ENCODE measurements at regions not wholly inside any gene's neighbourhood (a gene's known extent, or its start where the extent isn't known, plus 50 kb on each side); places are given as distances from the start of the nearest gene placed in this dataset.
"Not testable (repeated sequence)": the region's sequence is repeated elsewhere in the genome, so short reads cannot be mapped to it uniquely, and the experiment has no call there.

DNA sequence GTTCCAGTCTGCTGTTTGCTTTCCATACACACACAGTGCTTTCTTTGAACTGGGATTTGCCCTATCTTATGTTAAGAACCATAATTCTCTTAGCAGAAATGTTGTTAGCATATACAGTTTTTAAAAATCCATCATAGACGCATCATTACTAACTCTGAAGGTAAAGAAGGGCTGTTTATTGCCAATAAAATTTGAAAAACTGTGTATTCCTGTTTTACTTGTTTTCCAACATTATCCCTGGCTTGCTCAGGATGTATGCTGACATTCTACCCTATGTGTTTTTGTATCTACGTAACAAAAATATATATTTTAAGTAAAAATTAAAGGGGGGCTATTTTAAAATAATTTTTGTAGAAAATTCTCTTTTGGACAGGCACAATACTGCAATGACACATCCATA, 857.2 kb downstream of the BRINP3 start:
- DNase-seq (ENCODE audit: low read depth in 4 of 4, low spot score in 3 of 4), result no peak

- DNase-seq (ENCODE audit: low read depth in 4 of 4, low spot score in 3 of 4), result no peak
These were observed 854.3 kb downstream of the BRINP3 start for GRCh38 chr1:189623336-189623735.

GRCh38 chr1:189627427-189627826, 850.2 kb downstream of the BRINP3 start:
- no peak for DNase-seq (ENCODE audit: low read depth in 4 of 4, low spot score in 3 of 4)

DNA sequence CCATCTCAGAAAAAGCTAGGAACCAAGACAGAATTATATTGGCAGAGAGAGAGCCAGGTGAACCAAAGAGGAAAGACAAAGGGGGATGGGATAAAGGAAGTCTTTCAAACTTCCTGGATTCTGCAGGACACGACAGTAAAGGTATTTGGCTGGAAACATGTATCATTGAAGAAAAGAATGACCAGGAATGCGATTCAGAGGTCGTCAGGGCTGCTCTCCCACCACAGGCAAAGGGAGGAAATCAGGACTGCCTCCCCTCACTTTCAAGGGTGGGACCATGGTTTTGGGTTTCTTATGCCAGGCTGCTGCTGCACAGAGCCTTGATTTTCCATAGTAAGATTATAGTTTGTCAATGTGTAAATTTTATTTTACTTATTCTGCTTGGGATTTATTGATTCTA, 848.8 kb downstream of the BRINP3 start:
- DNase-seq (ENCODE audit: low read depth in 4 of 4, low spot score in 3 of 4), result no peak

DNA sequence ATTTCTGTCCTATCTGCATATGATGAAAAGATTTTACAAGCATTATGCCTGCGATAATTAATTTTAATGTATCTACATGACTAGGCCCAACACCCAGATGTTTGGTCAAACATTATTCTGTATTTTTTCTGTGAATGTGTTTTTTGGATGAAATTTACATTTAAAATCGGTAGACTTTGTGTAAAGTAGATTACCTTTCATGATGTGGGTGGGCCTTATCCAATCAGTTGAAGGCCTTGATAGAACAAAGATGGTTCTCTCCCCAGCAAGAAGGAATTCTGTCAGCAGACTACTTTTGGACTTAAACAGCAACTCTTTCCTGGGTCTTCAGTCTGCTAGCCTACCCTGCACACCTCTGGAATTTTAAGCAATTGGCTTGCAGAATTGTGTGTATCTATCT, 844.0 kb downstream of the BRINP3 start:
- DNase-seq (ENCODE audit: low read depth in 4 of 4, low spot score in 3 of 4), result no peak

GRCh38 chr1:189637041-189637440, 840.6 kb downstream of the BRINP3 start:
- no peak for DNase-seq (ENCODE audit: low read depth in 4 of 4, low spot score in 3 of 4)

DNA sequence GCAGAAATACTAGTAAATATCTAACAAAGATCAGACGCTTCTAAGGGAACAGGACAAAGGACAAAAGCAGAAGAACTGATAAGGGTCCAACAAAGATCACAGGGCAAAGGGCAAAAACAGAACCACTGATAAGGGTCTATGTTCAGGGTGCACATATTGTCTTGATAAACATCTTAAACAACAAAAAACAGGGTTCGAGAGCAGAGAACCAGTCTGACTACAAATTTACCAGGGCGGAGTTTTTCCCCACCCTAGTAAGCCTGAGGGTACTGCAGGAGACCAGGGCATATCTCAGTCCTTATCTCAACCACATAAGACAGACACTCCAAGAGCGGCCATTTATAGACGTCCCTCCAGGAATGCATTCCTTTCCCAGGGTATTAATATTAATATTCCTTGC, 833.5 kb downstream of the BRINP3 start:
- DNase-seq (ENCODE audit: low read depth in 4 of 4, low spot score in 3 of 4), result not testable (repeated sequence)

- DNase-seq (ENCODE audit: low read depth in 4 of 4, low spot score in 3 of 4), result no peak
These were observed 832.7 kb downstream of the BRINP3 start for GRCh38 chr1:189644970-189645369.

- no peak for DNase-seq (ENCODE audit: low read depth in 4 of 4, low spot score in 3 of 4)
These were observed 831.6 kb downstream of the BRINP3 start for GRCh38 chr1:189646066-189646465.

DNA sequence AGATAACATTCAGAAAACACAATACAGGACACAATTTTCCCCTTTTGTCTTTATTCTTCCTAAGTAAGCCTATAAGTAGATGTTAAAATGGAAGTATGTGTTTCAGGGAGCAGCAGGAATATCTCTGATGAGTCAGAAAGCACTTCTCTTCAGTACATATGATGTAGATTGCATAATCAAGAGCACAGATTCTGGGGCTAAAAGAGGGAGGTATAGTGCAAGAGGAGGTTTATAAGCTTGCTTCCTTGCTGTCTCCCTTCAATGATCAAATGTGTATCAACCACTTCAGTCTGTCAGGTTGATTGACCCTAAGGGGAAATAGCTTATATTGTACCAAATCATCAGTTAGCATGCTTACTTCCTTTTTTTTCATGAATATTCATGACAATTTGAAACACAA, 822.8 kb downstream of the BRINP3 start:
- DNase-seq (ENCODE audit: low read depth in 4 of 4, low spot score in 3 of 4), result no peak

DNA sequence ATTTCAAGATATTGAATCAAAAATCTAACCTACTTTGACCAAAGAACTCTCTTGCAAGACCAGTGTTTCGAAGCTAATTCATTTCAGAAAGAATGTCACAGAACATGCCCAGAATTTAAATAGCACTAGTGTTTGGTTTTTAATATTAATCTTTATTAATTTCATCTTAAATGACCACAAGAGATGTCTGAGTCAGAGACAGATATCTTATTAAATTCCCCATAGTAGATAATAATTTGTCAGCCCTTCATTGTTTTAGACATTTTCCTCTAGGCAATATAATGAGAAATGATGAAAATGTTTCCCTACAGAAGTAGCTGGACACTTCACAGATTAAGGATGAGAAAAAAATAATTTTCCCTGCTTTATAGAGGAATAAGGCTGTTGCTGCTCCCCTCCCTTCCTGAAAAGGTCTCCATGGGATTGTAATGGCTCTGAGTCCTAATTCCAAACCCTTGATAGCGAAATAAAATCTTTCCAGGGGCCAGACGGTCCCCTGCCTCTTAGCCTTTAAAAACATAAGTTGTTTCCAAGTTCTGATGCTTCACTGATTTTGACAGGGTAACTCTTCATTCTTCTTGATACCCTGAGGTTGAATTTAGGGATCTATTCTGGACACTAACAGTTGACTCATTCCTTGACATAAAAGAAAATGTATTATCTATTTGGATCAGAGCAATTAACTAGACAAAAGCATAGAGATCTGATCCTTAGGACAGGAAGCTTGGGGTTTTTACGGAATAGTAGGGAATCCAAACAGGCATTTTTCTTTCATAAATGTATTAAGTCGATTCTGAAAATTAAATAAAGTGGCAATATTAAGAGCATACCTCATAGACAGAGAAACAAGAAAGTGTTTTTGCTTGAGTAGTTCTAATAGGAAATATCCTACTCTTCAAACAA, 820.8 kb downstream of the BRINP3 start:
- DNase-seq (ENCODE audit: low read depth in 4 of 4, low spot score in 3 of 4), result no peak

GRCh38 chr1:189657715-189658114, 819.9 kb downstream of the BRINP3 start:
- DNase-seq (ENCODE audit: low read depth in 4 of 4, low spot score in 3 of 4), result no peak

DNA sequence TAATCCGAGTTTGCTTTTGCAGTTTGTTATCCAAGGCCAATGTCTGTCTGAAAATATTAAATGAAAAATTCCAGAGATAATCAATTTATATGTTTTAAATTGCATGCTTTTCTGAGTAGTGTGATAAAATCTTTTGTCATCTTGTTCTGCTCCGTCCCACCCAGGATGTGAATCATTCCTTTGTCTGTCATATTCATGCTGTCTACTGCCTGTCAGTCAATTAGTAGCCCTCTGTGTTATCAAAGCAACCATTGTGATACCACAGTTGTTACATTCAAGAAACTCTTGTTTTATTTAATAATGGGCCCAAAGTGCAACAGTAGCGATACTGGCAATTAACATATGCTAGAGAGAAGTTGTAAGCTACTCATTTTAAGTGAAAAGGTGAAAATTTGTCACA, 819.3 kb downstream of the BRINP3 start:
- no peak for DNase-seq (ENCODE audit: low read depth in 4 of 4, low spot score in 3 of 4)

GRCh38 chr1:189659731-189660130, 817.9 kb downstream of the BRINP3 start:
- DNase-seq (ENCODE audit: low read depth in 4 of 4, low spot score in 3 of 4), result no peak

GRCh38 chr1:189662190-189662589, 815.5 kb downstream of the BRINP3 start:
- no peak for DNase-seq (ENCODE audit: low read depth in 4 of 4, low spot score in 3 of 4)

DNA sequence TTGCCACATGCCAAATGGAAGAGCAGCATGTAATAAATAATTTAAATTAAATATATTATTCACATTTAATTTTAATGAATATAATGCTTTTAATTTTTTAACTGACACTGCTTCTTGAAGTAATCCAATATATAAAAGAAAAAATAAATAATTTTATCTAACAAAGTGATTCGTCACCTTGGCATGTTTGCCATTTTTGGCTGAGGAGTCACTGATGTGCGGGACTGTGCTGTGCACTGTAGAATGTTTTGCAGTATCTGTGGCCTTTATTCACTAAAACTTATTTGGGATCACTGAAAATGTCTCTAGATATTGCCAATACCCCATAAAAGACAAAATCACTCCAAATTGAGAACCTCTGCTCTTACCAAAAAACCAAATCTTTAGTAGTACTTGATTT, 807.8 kb downstream of the BRINP3 start:
- no peak for DNase-seq (ENCODE audit: low read depth in 4 of 4, low spot score in 3 of 4)

DNA sequence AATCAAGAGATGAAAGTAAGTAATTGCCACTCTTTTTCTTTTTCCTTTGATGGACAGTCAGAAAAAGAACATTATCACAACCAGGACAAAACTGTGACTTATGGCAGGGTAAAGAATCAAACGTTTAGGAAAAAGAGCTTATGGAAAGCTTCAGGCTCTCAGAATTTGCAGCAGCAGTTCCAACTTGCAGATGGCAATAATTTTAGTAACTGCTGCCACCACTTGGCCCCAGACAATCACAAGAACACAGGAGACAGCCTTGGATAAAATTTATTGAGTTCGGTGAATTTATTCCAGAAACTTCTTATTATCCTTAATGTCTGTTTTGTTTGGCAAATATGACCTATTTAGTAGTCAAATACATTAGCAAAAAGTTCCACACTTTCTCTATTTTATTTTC, 804.4 kb downstream of the BRINP3 start:
- no peak for DNase-seq (ENCODE audit: low read depth in 4 of 4, low spot score in 3 of 4)

- DNase-seq (ENCODE audit: low read depth in 4 of 4, low spot score in 3 of 4), result no peak
These were observed 801.9 kb downstream of the BRINP3 start for GRCh38 chr1:189675712-189676244.

- no peak for DNase-seq (ENCODE audit: low read depth in 4 of 4, low spot score in 3 of 4)
These were observed 798.9 kb downstream of the BRINP3 start for GRCh38 chr1:189678779-189679178.

DNA sequence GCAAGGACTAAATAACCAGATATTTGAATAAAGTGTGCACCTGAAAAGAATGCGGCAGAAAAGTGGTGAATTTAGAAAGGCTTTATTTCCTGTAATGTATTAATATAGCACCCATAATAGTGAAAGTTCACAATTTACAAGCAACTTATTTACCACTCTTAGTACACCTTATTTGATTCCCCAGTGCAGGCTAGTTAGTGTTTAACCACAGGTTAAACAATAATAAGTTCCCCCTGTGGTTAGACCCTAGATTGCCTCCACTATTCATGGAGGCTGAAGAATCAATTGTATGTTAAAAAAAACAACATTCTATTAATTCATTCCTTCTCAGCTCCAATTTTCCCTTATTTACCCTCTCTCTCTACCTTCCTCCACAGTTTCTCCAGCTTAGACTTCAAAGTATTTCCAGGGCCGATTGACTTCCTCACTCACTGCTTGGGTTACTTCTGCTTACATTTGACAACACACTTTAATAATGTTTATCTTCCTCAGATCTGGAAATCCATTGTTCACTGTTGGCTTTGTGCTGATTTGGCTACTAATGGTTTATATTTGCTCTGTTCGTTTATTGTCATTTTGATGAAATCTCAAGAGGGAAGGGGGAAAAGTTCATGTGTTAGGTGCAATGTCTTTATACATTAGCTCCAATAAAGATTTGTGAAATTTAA, 796.3 kb downstream of the BRINP3 start:
- no peak for DNase-seq (ENCODE audit: low read depth in 4 of 4, low spot score in 3 of 4)

- DNase-seq (ENCODE audit: low read depth in 4 of 4, low spot score in 3 of 4), result no peak
These were observed 795.1 kb downstream of the BRINP3 start for GRCh38 chr1:189682591-189682990.

GRCh38 chr1:189686288-189686687, 791.4 kb downstream of the BRINP3 start:
- DNase-seq (ENCODE audit: low read depth in 4 of 4, low spot score in 3 of 4), result no peak
